Cardiac fibroblast (primary cell): ENCODE measurements at regions not wholly inside any gene's neighbourhood (a gene's known extent, or its start where the extent isn't known, plus 50 kb on each side); places are given as distances from the start of the nearest gene placed in this dataset.

Experiments
- DNase-seq, 2 donors: peaks; one replicate each; pipeline versions ENCODE4 v3.0.0 to v3.0.0-alpha.2; 2010; ENCODE audit warnings: low read depth in 2 of 2
- H3K4me3 ChIP-seq, 2 donors: replicated peaks in 1 of 2; 1 replicate in 1 of 2; 2 replicates in 1 of 2; pipeline ENCODE4 v1.5.1; 2011; ENCODE audit warnings: low read depth in 2 of 2, low read length in 2 of 2, mild to moderate bottlenecking in 2 of 2, moderate library complexity in 1 of 2
- TF ChIP-seq, protein P1 (sequence below): IDR thresholded peaks from one replicate; pipeline ENCODE4 v1.5.1; 2011; ENCODE audit warnings: low read depth, mild to moderate bottlenecking, low read length, inconsistent platforms

DNA sequence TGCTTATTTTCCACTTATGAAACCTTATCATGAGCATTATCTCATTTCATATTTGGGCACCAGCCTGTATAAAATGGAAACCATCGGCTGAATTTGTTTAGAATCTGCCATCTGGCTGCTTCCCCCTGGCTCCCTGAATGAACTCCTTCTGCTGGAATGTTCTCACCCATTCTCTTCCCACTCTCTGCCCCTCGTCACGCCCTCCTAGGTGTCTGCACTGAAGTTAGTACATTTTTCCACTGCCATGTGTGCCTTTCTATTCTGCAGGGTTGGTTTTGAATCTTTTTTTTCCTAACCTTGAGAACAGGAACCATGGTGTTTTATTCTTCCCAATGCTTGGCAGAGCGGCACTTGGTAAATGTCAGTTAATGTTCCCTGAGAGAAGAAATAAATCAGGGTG lies 359.7 kb downstream of the MLLT3 start:
- TF ChIP-seq, protein P1, sequence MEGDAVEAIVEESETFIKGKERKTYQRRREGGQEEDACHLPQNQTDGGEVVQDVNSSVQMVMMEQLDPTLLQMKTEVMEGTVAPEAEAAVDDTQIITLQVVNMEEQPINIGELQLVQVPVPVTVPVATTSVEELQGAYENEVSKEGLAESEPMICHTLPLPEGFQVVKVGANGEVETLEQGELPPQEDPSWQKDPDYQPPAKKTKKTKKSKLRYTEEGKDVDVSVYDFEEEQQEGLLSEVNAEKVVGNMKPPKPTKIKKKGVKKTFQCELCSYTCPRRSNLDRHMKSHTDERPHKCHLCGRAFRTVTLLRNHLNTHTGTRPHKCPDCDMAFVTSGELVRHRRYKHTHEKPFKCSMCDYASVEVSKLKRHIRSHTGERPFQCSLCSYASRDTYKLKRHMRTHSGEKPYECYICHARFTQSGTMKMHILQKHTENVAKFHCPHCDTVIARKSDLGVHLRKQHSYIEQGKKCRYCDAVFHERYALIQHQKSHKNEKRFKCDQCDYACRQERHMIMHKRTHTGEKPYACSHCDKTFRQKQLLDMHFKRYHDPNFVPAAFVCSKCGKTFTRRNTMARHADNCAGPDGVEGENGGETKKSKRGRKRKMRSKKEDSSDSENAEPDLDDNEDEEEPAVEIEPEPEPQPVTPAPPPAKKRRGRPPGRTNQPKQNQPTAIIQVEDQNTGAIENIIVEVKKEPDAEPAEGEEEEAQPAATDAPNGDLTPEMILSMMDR, result no peak
- no peak for DNase-seq
- no peak overlapping the region for H3K4me3 ChIP-seq

DNA sequence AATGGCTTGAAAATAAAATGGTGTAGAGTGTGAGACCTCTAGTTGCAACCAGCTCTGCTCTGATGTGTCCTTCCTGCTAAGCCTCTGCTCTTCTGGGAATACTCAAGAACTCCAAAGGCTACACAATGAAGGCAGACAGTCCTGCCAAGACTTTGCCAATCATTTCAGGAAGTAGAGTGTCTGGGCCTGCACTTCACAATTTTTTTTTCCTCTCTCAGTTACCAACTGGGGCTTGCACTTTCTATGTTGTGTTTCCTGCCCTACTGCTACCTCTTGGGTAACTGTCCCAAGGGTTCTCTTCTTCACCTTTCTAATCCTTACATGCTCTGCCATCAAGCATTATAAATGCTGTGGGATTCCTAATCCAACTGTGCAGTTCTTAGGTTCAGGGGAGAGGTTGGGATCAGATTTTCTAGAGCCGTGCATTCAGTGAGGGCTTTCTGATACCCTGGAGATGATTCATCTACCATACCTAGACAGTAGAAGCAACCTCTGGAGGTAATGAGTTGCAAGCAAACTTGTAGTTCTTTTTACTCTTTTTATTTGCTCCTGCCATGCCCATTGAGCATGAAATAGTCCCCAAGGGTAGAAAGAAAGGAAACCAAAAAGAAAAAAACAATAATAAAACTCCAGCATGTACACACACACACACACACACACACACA lies 365.9 kb downstream of the MLLT3 start:
- no peak overlapping the region for H3K4me3 ChIP-seq
- TF ChIP-seq, protein P1, result no peak
- no peak for DNase-seq

DNA sequence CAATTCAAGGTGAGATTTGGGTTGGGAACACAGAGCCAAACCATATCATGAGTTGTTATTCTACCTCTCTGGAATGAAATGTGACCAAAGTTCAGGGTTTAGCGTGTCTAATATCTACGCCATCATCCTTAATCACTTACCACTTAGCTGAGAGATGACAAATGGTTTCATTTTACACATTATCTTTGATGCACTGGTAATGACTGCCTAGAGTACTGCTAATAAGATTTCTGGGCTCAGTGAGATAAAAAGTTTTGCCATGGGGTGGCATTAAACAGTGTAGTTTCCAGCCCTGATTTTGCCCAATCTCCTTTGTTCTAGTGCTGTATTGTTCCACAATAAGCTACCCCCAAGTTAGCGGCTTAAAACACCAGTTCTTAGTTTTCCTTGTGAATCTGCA lies 367.2 kb downstream of the MLLT3 start:
- TF ChIP-seq, protein P1, result no peak
- no peak overlapping the region for H3K4me3 ChIP-seq
- no peak for DNase-seq

DNA sequence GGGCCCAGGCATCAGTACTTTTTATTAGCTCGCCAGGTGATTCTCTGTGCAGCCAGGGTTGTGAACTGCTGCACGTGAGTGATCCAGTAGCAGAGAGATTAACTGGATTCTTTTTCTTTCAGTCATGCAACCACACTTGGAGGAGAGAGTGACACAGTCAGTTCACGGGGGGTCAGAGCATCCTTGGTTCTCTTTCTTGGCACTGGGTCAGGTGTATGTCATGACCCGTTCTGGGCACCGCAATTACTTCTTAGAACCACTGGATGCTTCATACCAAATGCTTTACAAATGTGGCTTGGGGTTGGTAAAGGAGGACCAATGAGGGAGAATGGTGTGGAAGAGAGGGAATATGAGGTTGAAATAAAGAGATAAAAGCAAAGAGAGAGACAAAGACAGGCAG lies 368.7 kb downstream of the MLLT3 start:
- TF ChIP-seq, protein P1, result no peak
- peak in 1 of 2 donors; percentile 17 for DNase-seq
- H3K4me3 ChIP-seq, result no peak overlapping the region

DNA sequence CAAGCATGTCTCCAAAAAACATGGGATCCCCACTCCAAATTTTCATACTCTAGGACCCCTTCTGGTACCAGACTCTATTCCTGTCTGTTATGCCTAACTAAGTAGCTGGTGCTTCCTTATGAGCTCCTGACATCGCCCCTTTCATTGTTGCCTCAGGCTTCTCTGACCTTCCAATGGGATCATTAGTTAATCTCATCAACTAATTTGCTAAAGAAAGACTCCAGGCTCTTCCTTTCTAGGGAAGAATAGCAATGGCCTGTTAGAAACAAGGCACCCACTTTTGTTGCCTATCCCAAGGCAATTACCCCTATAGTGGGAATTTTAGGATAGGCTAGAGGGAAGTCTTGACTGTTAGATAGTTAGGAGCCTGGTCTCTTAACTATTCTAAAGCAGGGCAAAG lies 369.5 kb downstream of the MLLT3 start:
- DNase-seq, result no peak
- no peak overlapping the region for H3K4me3 ChIP-seq
- TF ChIP-seq, protein P1, result no peak

DNA sequence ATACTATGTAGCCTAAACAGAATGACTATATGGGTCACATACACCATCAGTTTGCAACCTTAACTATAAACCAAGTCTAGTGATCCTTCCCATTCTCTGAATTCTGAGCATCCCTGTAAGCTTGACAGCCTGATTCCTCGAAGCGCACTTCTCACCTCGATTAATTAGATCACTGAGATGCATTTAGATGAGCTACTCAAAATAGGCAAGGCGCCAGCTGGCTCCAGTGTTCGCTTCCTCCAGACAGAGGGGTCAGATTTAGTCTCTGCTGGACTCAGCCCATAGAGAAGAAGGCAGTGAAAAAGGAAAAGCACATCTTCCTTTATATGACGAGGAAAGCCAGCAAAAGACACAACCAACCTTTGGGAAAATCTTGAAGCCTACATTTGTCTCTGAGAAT lies 371.5 kb downstream of the MLLT3 start:
- H3K4me3 ChIP-seq, result no peak overlapping the region
- peak in 1 of 2 donors; percentile 5 for DNase-seq
- TF ChIP-seq, protein P1, result no peak

DNA sequence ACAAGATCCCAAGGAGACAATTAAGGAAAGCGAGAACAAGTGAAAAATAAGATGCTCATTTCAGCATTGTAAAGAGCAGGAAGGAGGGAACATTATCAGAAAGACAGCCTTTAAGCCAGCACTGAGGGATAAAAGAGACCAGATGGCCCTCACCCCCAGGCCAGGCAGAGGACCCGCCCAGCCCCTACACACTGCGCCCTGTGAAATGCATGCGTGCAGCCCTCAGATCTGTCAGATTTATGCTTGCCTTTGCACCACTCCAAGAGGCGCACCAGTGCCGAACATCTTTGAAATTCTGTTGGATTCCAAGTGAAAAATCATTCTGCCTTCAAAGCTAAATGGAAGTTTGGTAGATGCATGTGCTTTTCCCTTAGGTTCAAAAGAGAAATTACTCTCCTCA lies 378.0 kb downstream of the MLLT3 start:
- no peak for DNase-seq
- H3K4me3 ChIP-seq, result no peak overlapping the region
- TF ChIP-seq, protein P1, result no peak
